ENCODE measurements at regions not wholly inside any gene's neighbourhood (a gene's known extent, or its start where the extent isn't known, plus 50 kb on each side); places are given as distances from the start of the nearest gene placed in this dataset.

GRCh38 chr1:194288238-194288637 lies 1101.8 kb upstream of the B3GALT2 start:
- TF ChIP-seq CTCF (IDR thresholded peaks at IDR 0.05) (no peak), ZFX (IDR thresholded peaks at IDR 0.05; ENCODE audit: borderline replicate concordance) (no peak)

All from 22Rv1 (cell line).